ENCODE measurements at regions not wholly inside any gene's neighbourhood (a gene's known extent, or its start where the extent isn't known, plus 50 kb on each side); places are given as distances from the start of the nearest gene placed in this dataset.
"Not testable (repeated sequence)": the region's sequence is repeated elsewhere in the genome, so short reads cannot be mapped to it uniquely, and the experiment has no call there.

DNA sequence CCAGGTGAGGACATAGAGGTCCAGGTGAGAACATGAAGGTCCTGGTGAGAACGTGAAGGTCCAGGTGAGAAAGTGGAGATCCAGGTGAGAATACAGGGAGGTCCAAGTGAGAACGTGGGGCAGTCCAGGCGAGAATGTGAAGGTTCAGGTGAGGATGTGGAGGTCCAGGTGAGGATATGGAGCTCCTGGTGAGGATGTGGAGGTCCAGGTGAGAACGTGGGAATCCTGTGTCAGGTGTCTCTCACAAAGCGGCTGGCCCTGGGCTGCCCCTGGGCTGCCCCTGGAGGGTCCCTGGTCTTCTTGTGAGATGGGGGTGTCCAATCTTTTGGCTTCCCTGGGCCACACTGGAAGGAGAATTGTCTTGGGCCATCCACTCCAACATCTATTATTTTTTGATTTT lies 133.4 kb downstream of the MRPL36 start:
- no peak for DNase-seq

DNA sequence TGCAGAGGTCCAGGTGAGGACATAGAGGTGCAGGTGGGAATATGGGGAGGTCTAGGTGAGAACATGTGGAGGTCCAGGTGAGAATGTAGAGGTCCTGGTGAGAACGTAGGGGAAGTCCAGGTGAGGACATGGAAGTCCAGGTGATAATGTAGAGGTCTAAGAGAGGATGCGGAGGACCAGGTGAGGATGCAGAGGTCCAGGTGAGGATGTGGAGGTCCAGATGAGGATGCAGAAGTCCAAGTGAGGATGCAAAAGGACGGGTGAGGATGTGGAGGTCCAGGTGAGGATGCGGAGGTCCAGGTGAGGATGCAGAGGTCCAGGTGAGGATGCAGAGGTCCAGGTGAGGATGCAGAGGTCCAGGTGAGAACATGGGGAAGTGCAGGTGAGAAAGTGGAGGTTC lies 133.8 kb downstream of the MRPL36 start:
- no peak for DNase-seq

DNA sequence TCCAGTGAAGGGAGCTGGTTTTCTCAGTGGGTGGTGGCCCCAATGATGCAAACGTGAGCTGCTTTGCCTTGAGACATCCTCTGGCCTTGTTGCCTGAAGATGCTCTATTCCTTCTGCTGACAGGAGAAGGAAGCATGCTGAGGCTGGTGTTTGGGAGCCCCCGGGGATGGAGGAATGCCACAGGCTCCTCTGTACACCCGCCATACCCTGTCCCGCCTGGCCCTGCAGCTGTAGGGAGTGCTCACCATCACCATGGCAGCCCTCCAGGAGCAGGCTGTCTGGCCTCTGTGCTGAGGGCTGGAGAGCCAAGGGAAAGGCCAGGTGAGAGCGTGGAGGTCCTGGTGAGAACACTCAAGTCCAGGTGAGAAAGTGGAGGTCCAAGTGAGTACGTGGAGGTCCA lies 134.4 kb downstream of the MRPL36 start:
- no peak for DNase-seq

DNA sequence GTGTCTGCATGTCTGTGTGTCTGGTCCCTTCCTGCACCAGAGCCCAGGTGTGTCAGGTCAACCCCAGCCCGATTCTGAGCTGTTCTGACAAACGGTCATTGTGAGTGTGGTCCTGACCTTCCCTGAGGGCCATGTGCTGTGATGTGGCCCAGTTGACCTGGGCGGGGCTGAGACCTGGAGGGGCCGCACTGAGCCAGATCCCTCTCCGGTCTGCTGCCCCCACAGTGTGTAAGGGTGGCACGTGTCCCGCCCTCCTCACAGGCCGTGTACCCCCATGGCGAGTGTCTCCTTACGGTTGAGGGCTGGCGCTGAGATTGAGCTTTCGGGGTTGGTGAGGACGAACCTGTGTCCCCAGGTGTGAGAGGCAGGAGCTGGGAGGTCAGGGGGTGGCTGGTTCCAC lies 136.5 kb downstream of the MRPL36 start:
- no peak for DNase-seq

DNA sequence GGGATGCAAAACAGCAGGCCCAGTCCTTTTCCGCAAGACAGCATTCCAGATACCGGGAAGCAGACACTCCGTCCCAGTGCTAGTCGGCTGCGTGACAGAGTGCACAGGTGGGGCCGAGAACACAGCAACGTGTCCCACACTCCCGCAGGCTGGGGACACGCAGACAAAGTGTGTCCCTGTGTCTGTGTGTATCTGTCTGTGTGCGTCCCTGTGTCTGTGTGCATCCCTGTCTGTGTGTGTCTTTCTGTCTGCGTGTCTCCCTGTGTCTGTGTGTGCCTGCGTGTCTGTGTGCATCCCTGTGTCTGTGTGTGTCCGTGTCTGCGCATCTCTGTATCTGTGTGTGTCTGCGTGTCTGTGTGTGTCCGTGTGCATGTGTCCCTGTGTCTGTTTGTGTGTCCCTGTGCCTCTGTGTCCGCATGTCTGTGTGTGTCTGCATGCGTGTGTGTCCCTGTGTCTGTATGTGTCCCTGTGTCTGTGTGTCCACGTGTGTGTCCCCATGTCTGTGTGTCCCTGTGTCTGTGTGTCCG lies 137.0 kb downstream of the MRPL36 start:
- no peak for DNase-seq

DNA sequence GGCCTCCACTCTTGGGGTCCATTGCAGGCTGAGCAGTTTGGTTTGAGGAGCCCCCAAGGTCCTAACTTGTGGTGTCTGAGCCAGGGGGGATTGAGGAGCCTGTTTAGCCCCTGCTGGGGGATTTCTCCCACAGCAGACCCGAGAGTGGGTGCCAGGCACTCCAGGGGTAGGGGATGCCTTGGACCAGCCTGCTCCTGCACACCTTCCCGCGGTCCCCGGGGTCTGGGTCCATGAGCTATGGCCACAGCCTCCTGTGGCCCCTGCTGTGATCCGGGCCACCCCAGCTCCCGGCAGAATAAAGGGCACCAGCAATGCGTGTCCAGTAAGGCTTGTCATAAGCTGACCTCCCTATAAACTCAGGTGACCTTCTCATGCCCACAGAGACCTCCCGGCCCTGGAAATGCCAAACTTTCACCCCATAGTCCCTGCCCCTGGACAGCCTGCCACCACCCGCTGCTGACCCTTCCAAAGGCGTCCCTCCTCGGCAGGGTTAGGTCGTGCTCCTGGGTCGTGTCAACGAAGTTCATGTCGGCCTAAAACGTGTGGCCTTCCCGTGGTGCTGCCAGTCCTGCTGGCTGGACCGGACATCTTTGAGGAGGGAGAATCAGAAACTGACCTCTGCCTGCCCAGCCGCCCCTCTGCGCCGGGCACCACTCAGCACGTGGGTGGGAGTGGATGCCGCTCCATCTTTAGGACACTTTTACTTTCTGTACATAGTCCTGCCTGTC lies 137.6 kb downstream of the MRPL36 start:
- no peak for DNase-seq

DNA sequence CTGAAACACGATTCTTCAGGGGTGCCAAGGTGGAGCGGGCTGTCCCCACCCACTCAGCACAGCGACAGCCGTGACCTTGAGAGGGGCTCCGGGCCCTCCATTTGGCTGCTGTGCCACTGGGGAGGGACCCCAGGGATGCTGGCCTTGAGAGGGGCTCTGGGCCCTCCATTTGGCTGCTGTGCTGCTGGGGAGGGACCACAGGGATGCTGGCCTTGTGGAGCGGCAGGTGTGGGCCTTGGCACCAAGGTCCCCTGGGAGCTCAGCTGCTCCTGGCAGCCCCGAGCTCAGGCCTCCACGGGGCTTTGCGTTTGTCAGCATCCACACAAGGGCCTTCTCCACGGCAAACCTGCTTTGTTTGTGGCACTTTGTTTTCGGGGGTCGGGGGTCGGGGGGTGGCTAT lies 137.6 kb upstream of the LPCAT1 start:
- no peak for DNase-seq

DNA sequence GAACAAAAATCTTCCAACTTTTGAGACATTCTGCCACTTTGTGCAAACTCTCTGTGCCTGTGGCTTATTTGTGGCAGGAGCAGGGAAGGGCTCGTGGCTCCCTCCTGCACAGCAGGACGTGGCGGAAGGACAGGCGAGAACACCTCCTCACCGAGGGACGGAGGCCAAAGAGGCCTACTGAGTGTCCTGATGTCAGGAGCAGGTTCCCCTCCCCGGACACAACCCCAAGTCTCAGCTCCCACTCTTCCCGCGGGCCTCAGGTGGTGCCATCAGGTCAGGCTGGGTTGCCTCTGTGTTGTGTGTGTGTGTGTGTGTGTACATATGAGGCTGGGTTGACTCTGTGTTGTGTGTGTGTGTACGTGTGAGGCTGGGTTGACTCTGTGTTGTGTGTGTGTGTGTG lies 136.8 kb upstream of the LPCAT1 start:
- no peak for DNase-seq

DNA sequence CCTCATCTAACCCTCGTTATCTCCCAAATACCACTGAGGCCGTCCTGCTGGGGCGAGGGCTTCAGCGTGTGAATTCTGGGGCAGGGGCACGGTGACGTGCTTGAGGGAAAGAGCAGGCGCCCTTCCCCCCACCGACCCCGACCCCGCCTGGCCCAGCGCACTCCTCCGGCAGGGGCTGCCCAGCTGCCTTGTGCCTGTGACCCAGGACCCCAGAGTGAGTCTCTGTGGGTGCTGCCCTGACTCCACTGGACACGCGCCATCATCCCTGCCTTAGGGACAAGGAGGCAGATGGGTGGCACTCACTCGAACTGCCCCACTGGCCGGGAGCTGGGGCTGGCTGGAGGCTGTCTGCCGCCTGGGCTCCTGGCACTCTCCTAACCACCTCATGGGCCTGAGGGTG lies 136.2 kb upstream of the LPCAT1 start:
- no peak for DNase-seq

DNA sequence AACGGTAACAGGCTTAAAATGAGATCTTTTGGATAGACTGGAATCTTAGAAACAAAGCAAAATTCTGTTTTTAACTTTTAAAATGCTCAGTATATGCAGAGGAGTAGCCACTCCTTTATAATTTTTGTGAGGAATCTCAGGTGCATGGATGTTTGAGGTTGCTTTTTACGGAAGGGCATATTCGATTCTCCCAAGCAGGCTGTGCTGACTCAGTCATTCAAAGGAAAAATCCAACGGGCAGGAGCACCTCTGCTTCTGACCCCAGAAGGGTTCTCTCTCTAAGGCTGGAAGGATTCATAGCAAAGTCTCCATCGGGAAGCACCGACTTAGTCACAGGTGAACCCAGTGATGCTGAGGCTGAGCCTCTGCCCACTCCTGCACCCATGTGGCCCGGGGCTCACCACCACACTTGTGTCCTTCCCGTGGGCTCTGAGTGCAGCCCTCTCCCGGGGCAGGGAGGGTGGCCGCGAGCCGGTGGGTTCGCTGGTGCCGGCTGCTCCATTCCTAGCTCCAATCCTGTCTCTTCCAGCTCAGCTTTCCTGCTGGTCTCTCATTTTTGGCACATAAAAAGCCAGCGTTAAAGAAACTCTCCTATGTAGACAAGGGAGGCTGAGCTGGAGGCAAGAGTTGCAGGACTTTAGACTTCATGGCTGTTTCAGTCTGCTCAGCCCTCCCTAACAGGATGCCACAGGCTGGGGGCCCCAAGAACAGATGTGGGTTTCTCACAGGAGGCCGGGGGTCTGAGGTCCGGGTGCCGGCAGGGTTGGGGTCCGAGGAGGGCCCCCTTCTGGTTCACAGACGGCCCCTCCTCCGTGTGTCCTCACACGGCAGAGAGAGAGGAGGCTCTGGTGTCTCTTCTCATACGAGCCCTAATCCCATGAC lies 135.6 kb upstream of the LPCAT1 start:
- no peak for DNase-seq

DNA sequence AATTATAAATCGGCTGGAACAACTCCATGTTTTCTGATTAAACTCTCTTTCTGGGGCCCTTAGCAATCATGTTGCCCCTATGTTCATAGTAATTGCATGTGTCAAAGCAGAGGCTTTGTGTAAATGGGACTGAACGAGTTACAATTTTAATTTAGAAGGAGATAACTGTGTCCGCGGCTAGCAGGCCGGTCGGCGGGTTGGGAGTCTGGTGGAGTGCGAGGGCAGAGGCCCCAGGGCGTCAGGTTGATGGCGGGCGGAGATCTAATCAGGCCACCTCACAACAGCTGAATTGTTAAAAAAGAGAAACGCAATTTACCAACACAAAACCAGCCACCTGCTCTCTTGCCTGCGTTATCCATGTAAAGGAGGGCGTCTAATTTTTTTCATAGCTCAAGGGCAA lies 134.9 kb upstream of the LPCAT1 start:
- DNase-seq = no peak

DNA sequence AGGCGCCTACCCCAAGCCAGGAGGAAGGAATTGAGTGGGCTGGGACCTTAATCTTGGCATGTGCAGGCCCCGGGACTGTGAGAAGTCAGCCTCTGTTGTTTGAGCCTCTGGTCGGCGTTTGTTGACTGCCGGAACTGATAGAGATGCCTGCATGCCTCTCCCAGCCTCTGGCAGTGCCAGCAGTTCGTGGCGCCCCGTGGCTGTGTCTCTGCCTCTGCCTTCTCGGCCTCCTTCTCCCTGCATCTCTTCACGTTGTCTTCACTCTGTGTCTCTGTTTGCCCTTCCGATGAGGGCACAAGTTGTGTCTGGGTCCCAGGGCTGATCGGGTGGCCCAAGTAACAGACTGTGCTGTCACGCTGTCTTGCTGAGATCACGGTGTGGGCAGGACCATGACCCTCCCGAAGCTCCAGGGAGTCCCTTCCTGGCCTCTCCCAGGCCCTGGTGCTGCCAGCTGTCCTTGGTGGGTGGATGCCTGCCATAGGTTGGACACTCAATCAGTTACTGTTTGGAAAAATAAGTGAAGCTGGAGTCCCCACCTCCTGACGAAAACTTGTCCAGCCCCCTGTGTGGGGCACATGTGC lies 133.5 kb upstream of the LPCAT1 start:
- DNase-seq = no peak

DNA sequence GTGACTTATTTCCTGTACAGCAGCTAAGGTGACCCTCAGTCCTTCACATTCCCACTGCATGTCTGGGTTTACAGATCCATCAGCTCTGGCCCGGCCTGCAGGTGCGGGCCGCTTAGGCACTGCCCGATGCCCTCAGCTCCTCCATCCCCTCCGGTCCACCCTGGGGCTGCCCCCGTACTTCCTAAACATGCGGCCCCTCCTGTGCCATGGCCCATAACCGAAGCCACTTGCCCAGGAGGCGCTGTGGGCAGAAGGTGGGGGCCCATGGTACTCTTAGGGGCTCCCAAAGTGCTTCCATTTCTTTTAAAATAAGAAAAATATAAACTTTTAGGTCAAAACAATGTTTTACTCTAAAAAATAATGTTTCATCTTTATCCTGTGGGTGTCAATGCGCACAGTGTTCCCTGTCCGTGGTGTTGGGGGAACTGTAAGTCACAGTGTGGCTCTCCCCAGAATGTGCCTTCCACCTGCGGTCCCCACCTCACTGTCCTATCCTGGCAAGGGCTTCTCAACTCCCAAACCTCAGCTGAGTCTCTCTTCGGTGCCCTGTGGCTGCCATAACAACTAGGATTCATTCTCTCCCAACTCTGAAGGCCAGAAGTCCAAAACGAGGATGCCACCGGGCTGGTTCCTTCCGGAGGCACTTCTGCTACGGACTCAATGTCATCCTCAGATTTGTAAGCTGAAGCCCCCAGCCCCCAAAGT lies 132.7 kb upstream of the LPCAT1 start:
- DNase-seq = no peak

DNA sequence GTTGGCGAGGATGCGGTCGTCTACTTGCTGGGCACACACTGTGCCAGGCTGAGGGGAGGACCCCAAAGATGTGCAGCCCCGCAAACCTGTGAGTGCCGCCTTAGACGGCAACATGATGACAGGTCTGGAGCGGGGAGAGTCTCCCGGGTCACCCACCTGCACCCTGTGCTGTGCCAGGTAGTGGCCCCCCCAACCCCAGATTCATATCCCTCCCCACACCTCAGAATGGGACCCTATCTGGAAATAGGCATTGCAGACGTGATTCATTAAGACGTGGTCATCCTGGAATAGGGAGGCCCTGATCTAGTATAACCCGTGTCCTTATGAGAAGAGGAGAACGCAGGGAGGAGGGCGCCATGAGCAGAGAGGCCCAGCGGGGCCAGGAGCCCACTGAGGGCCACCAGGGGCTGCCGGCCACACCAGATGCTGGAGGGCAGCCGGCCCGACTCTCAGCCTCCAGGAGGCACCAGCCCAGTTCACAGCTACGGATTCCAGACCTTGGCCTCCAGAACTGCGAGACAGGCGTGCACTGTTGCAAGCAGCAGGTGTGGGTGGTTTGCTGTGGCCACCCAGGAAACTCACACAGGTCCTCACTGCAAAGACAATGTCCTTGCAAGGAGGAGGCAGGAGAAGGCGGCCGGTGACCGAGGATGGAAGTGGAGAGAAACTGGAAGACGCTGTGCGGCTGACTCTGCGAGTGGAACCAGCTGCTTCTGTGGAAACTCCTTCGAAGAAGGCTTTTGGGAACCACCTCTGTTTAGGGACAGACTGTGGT lies 131.9 kb upstream of the LPCAT1 start:
- no peak for DNase-seq

DNA sequence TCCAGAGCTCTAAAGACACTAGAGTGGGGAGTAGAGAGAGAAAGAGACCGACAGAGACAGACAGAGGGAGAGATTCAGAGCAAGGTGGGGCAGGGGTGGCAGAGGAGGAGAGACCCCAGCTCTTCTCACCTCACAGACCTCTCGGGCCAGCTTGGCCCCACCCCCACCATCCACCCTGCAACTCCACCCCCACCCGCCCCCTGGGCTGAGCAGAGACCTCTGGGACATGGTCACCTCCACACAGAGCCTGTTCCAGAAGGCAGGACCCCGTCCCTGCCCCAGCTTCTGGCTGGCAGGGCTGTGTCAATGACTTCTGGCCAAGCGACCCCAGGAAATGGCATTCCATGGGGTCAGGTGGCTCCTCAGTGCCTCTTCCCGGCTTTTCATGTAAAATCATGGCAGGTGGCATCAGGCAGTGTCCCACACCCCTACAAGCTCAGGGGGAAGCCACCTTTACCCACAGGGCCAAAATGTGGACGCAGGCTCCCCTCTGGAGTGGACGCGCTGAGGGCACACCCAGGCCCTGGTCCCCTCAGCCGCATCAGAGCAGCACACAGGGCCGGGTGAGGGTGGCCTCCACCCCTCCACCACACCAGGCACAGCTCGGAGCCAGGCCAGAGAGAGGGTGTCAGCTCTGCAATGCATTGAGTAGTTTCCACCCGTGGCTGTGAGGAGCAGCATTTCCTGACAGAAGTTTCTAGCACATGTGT lies 131.2 kb upstream of the LPCAT1 start:
- DNase-seq = no peak

DNA sequence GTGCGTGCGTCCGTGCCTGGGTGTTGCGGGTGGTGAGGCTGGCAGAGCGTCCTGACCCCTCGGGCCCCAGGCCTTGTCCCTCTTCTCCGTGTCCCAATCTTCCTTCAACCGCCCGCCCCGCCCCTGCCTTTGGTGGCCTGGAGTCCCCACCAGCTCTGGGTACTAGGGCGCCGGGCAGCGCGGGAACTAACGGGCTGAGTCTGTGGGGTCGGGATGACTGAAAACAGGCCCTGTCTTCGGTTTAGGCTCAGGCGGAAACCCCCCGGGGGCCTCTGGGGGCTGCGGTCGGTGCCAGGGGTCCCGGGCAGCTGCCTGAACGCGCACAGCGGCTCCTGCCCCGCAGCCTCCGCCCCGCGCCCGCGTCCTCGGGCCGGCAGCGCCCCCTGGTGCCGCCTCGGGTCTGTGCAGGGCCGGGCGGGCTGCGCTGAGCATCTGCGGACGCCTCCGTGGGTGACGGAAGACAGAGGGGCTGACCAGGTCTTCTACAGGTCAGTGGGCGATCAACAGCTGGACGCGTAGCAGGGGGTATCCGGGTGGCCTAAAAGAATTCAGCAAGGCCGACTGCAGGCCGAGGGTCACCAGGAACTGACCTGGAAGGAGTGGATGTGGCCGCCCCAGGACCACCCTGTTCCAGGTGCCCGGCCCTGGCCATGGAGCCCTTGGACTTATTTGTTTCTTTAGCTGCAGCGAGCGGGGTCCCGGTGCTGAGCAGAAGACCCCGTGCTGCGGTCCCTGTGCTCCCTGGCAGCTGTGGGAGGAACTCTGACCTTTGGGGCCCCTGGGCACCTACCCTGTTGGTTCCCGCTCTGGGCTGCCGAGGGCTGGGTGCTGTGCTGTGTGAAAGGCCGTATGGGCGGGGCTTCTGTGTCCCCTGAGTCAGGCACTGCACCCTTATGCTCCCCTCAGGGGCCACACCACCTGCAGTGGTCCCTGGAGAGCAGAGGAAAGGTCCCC lies 130.2 kb upstream of the LPCAT1 start:
- not testable (repeated sequence) for DNase-seq

DNA sequence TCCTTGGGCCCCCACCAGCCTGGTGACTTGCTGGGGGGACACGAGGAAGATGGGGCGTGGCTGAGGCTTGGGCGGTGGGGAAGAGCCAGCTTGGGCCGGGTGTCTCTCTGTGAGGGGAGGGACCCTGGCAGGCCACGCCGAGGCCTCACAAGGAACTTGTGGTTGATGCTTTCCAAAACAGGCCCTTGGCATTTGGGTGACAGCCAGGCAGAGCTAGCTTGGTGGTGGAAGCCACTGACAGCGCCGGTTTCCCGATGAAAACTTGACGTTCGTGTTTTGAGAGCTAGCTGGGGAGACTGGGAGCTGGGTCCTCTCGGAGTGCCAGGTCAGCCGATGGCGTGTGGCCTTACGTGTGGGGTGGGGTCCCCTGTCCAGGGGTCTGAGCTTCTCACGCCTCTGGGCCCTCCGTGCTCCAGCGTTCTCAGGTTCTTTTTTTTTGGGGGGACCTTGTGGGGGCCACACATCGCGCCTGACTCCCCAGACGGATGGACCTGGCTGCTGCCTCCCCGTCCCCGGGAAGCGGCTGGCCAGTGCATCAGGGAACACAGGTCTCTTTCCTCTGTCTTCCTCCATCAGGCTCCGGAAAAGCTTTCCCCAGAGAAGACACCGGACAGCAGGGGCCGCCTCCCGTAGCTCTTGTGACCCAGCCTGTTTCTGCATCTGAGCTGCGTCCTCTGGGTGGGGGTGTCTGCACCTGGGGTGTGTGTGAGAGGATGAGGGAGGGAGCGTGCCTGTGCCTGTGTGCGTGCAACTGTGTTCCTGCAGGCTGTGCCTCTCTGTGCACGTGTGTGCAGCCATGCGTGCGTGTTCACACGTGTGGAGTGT lies 129.3 kb upstream of the LPCAT1 start:
- no peak for DNase-seq

DNA sequence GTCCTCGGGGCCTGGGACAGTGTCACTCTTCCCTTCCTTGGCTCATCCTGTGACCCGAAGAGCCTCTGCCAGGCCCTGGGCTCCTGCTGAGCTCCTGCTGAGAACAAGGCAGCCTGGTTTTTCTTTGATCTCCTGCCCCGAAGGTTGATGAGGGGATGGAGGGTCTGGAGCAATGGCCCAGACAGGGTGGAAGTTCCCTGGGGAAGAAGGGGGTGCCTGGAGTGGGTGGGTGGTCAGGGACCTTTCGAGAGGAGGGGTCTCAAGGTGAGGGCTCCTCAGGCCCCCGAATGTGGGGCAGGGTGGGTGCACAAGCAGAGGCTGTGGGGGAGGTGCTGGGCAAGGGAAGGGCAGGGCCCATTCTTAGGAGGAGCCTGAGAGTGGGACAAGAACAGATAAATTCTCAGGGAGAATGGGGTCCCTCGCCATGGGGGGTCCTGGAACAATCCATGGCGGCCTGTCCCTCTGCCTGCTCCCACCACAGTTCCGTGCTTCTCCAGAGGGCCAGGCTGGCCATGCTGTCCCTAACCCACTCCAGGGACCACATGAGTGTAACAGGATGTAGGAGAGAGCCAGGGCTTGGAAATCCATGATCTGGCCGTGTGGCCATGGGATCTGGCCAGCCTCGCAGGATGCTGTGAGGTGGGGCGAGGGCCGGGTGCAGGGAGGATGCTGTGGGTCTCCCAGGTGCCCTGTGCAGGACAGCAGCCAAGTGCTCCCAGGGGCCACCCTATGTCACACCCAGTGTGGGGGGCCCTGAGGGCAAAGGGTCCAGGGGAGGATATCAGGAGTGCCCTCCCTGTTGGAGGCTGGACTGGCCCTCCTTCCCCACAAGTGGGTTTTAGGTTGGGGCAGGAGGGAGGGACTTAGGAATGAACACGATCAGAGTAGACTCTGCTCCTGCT lies 128.5 kb upstream of the LPCAT1 start:
- no peak for DNase-seq
